Astrocyte (in vitro differentiated cells and primary cell): ENCODE measurements at regions not wholly inside any gene's neighbourhood (a gene's known extent, or its start where the extent isn't known, plus 50 kb on each side); places are given as distances from the start of the nearest gene placed in this dataset.
"Not testable (repeated sequence)": the region's sequence is repeated elsewhere in the genome, so short reads cannot be mapped to it uniquely, and the experiment has no call there.

Source experiments
- DNase-seq: peaks from one replicate; pipeline ENCODE4 v3.0.0-alpha.2; 2010; ENCODE audit warnings: low read depth
- FAIRE-seq: peaks from 2 replicates; lab custom pipeline; 2011; peaks lifted over from hg19 to GRCh38; lab: Jason Lieb, UNC
- H2AFZ ChIP-seq: 2 replicates; pipeline ENCODE4 v1.6.0; 2012; ENCODE audit warnings: low read depth, low read length, inconsistent platforms
- H3K27ac ChIP-seq: 2 replicates; pipeline ENCODE4 v1.5.1; 2011; ENCODE audit warnings: low read depth, low read length, inconsistent platforms
- H3K27me3 ChIP-seq: 2 replicates; pipeline ENCODE4 v1.6.0; 2011; ENCODE audit warnings: low read length, inconsistent platforms; ENCODE audit not compliant: insufficient read depth
- H3K36me3 ChIP-seq: 2 replicates; pipeline ENCODE4 v1.5.1; 2011; ENCODE audit warnings: low read length, inconsistent platforms; ENCODE audit not compliant: insufficient read depth
- H3K4me1 ChIP-seq: 2 replicates; pipeline ENCODE4 v1.5.1; 2011; ENCODE audit warnings: low read length, inconsistent platforms; ENCODE audit not compliant: insufficient read depth
- H3K4me2 ChIP-seq: 2 replicates; pipeline ENCODE4 v1.6.0; 2012; ENCODE audit warnings: low read length, inconsistent platforms
- H3K4me3 ChIP-seq: 2 replicates; pipeline ENCODE4 v1.5.1; 2011; ENCODE audit warnings: low read depth, mild to moderate bottlenecking, low read length, inconsistent platforms; ENCODE audit not compliant: insufficient read depth
- H3K79me2 ChIP-seq: 2 replicates; pipeline ENCODE4 v1.6.0; 2012; ENCODE audit warnings: mild to moderate bottlenecking, low read length, inconsistent platforms; ENCODE audit not compliant: insufficient read depth
- H3K9ac ChIP-seq: 2 replicates; pipeline ENCODE4 v1.6.0; 2012; ENCODE audit warnings: mild to moderate bottlenecking, low read length, inconsistent platforms
- H3K9me3 ChIP-seq: 2 replicates; pipeline ENCODE4 v1.5.1; 2012; ENCODE audit warnings: low read depth, mild to moderate bottlenecking, low read length, inconsistent platforms; ENCODE audit not compliant: insufficient read depth
- H4K20me1 ChIP-seq: 2 replicates; pipeline ENCODE4 v1.6.0; 2012; ENCODE audit warnings: low read length, inconsistent platforms; ENCODE audit not compliant: insufficient read depth
- H3K27ac Mint-ChIP-seq: one replicate; pipeline ENCODE4 v1.8.0; 2021; ENCODE audit warnings: mild to moderate bottlenecking, mixed read lengths; ENCODE audit not compliant: unreplicated experiment
- H3K27me3 Mint-ChIP-seq: one replicate; pipeline ENCODE4 v1.8.0; 2021; ENCODE audit warnings: low read depth, mixed read lengths; ENCODE audit not compliant: unreplicated experiment
- H3K36me3 Mint-ChIP-seq: one replicate; pipeline ENCODE4 v1.8.0; 2021; ENCODE audit warnings: low read depth, mixed read lengths; ENCODE audit not compliant: unreplicated experiment
- H3K4me1 Mint-ChIP-seq: one replicate; pipeline ENCODE4 v1.8.0; 2021; ENCODE audit warnings: low read depth, mixed read lengths; ENCODE audit not compliant: unreplicated experiment
- H3K4me3 Mint-ChIP-seq: one replicate; pipeline ENCODE4 v1.8.0; 2021; ENCODE audit warnings: mild to moderate bottlenecking, moderate library complexity, mixed read lengths; ENCODE audit not compliant: unreplicated experiment
- H3K9me3 Mint-ChIP-seq: one replicate; pipeline ENCODE4 v1.8.0; 2021; ENCODE audit warnings: mild to moderate bottlenecking, mixed read lengths; ENCODE audit not compliant: unreplicated experiment
- EZH2 ChIP-seq: IDR thresholded peaks from 2 replicates; pipeline ENCODE4 v1.6.1; 2012; ENCODE audit warnings: mild to moderate bottlenecking, low read length, inconsistent platforms; ENCODE audit not compliant: insufficient read depth
- TF ChIP-seq, protein P1 (sequence below): IDR thresholded peaks from 2 replicates; pipeline ENCODE4 v1.5.1; 2011; ENCODE audit warnings: low read depth, mild to moderate bottlenecking, inconsistent platforms, low read length, moderate library complexity; ENCODE audit not compliant: insufficient read depth

- Histone ChIP-seq H4K20me1 (no peaks in the 10 kb centered on the region), H2AFZ (peak overlapping the region; percentile 18), H3K9me3 (no peaks in the 10 kb centered on the region), H3K27ac (no peak overlapping the region), H3K4me2 (peak overlapping the region; percentile 27), H3K79me2 (no peaks in the 10 kb centered on the region), H3K27me3 (no peaks in the 10 kb centered on the region), H3K9ac (no peak overlapping the region), H3K4me3 (no peak overlapping the region), H3K4me1 (peaks cover 8% of the 10 kb centered on the region), H3K36me3 (no peaks in the 10 kb centered on the region)
- H3K4me1 Mint-ChIP-seq = peaks cover 16% of the 10 kb centered on the region
- peaks cover 2% of the 10 kb centered on the region for H3K9me3 Mint-ChIP-seq
- DNase-seq = peak; percentile 54
- TF ChIP-seq, protein P1, sequence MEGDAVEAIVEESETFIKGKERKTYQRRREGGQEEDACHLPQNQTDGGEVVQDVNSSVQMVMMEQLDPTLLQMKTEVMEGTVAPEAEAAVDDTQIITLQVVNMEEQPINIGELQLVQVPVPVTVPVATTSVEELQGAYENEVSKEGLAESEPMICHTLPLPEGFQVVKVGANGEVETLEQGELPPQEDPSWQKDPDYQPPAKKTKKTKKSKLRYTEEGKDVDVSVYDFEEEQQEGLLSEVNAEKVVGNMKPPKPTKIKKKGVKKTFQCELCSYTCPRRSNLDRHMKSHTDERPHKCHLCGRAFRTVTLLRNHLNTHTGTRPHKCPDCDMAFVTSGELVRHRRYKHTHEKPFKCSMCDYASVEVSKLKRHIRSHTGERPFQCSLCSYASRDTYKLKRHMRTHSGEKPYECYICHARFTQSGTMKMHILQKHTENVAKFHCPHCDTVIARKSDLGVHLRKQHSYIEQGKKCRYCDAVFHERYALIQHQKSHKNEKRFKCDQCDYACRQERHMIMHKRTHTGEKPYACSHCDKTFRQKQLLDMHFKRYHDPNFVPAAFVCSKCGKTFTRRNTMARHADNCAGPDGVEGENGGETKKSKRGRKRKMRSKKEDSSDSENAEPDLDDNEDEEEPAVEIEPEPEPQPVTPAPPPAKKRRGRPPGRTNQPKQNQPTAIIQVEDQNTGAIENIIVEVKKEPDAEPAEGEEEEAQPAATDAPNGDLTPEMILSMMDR = peak; percentile 66
- TF ChIP-seq EZH2 = no peak
- FAIRE-seq = no peak
- H3K4me3 Mint-ChIP-seq = no peak overlapping the region
- H3K27ac Mint-ChIP-seq = no peak overlapping the region
- peaks cover 3% of the 10 kb centered on the region for H3K27me3 Mint-ChIP-seq
- H3K36me3 Mint-ChIP-seq = no peaks in the 10 kb centered on the region
Measured at GRCh38 chr6:4253604-4254231, 118.3 kb upstream of the ECI2 start.

DNA sequence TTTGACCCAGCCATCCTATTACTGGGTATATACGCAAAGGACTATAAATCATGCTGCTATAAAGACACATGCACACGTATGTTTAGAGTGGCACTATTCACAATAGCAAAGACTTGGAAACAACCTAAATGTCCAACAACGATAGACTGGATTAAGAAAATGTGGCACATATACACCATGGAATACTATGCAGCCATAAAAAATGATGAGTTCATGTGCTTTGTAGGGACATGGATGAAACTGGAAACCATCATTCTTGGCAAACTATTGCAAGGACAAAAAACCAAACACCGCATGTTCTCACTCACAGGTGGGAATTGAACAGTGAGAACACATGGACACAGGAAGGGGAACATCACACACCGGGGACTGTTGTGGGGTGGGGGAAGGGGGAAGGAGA is 117.1 kb upstream of the ECI2 start:
- peaks cover 11% of the 10 kb centered on the region for H3K4me1 Mint-ChIP-seq
- H2AFZ ChIP-seq, H3K4me1 ChIP-seq, DNase-seq, H3K4me3 Mint-ChIP-seq, H3K9me3 Mint-ChIP-seq, H3K27ac ChIP-seq, H3K27me3 Mint-ChIP-seq, H3K9ac ChIP-seq, H3K27ac Mint-ChIP-seq, H3K36me3 Mint-ChIP-seq, H3K79me2 ChIP-seq, H3K4me2 ChIP-seq, H3K9me3 ChIP-seq, H3K36me3 ChIP-seq, FAIRE-seq, H4K20me1 ChIP-seq, H3K4me3 ChIP-seq, H3K27me3 ChIP-seq: not testable (repeated sequence)

DNA sequence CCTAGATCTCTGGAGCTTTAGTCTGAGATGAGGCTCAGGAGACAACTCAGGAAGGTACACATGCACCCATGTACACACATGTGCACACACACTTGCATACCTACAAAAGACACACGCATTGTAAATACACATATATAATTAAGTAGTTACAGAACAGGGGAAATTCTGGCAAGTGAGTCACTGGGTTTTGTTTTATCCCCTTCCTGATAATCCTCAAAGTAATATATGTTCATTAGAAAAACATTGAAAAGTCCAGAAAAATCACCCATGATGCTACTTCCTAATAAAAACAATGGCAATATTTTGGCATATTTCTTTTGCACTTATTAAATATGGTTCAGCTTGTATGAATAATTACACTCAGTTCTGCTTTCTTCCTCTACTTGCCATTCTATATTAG is 115.3 kb upstream of the ECI2 start:
- TF ChIP-seq EZH2 = no peak
- TF ChIP-seq, protein P1 = no peak
- Histone ChIP-seq H3K27me3 (no peaks in the 10 kb centered on the region), H3K79me2 (no peaks in the 10 kb centered on the region), H3K4me3 (no peak overlapping the region), H3K36me3 (no peaks in the 10 kb centered on the region), H3K4me2 (no peak overlapping the region), H3K4me1 (peaks cover 8% of the 10 kb centered on the region), H3K9me3 (no peaks in the 10 kb centered on the region), H4K20me1 (no peaks in the 10 kb centered on the region), H3K27ac (no peak overlapping the region), H2AFZ (no peak overlapping the region), H3K9ac (no peak overlapping the region)
- H3K36me3 Mint-ChIP-seq = no peaks in the 10 kb centered on the region
- H3K27ac Mint-ChIP-seq = no peak overlapping the region
- H3K27me3 Mint-ChIP-seq = no peaks in the 10 kb centered on the region
- H3K4me1 Mint-ChIP-seq = peaks cover 2% of the 10 kb centered on the region
- no peak for FAIRE-seq
- no peaks in the 10 kb centered on the region for H3K9me3 Mint-ChIP-seq
- H3K4me3 Mint-ChIP-seq = no peak overlapping the region
- no peak for DNase-seq

- not testable (repeated sequence) for H3K9me3 Mint-ChIP-seq, H3K36me3 Mint-ChIP-seq, H3K79me2 ChIP-seq, H3K4me3 Mint-ChIP-seq, H3K27ac Mint-ChIP-seq, H3K4me3 ChIP-seq, H3K4me1 Mint-ChIP-seq, H3K9ac ChIP-seq, H3K36me3 ChIP-seq, H3K4me1 ChIP-seq, H3K27me3 ChIP-seq, H3K27me3 Mint-ChIP-seq, H3K27ac ChIP-seq, H3K4me2 ChIP-seq, H3K9me3 ChIP-seq, FAIRE-seq, DNase-seq, H4K20me1 ChIP-seq, H2AFZ ChIP-seq
Measured at GRCh38 chr6:4243832-4244231, 108.5 kb upstream of the ECI2 start.
